Glutamatergic neuron (in vitro differentiated cells): ENCODE measurements at regions not wholly inside any gene's neighbourhood (a gene's known extent, or its start where the extent isn't known, plus 50 kb on each side); places are given as distances from the start of the nearest gene placed in this dataset.
A peak's percentile ranks its signal among the peaks of the same experiment; 100 is the strongest.

Source experiments
- DNase-seq: peaks from one replicate; pipeline ENCODE4 v3.0.0; 2022
- H3K27ac Mint-ChIP-seq: one replicate; pipeline ENCODE4 v1.8.0; 2020; ENCODE audit warnings: mild to moderate bottlenecking, mixed read lengths, inconsistent platforms; ENCODE audit not compliant: unreplicated experiment
- H3K27me3 Mint-ChIP-seq: one replicate; pipeline ENCODE4 v1.8.0; 2020; ENCODE audit warnings: mild to moderate bottlenecking, moderate library complexity, mixed read lengths, inconsistent platforms; ENCODE audit not compliant: unreplicated experiment
- H3K36me3 Mint-ChIP-seq: one replicate; pipeline ENCODE4 v1.8.0; 2020; ENCODE audit warnings: mild to moderate bottlenecking, mixed read lengths, inconsistent platforms; ENCODE audit not compliant: unreplicated experiment
- H3K4me1 Mint-ChIP-seq: one replicate; pipeline ENCODE4 v1.8.0; 2020; ENCODE audit warnings: mild to moderate bottlenecking, low read depth, mixed read lengths, inconsistent platforms; ENCODE audit not compliant: unreplicated experiment
- H3K4me3 Mint-ChIP-seq: one replicate; pipeline ENCODE4 v1.8.0; 2020; ENCODE audit warnings: mild to moderate bottlenecking, mixed read lengths, inconsistent platforms; ENCODE audit not compliant: unreplicated experiment
- H3K9me3 Mint-ChIP-seq: one replicate; pipeline ENCODE4 v1.8.0; 2020; ENCODE audit warnings: mild to moderate bottlenecking, moderate library complexity, mixed read lengths, inconsistent platforms; ENCODE audit not compliant: unreplicated experiment
- TF ChIP-seq, protein P1 (sequence below): fragments of 200-600 bp; sonication (generic); IDR thresholded peaks from one replicate; pipeline ENCODE4 v1.5.0; 2021; ENCODE audit not compliant: partially characterized antibody, unreplicated experiment

DNA sequence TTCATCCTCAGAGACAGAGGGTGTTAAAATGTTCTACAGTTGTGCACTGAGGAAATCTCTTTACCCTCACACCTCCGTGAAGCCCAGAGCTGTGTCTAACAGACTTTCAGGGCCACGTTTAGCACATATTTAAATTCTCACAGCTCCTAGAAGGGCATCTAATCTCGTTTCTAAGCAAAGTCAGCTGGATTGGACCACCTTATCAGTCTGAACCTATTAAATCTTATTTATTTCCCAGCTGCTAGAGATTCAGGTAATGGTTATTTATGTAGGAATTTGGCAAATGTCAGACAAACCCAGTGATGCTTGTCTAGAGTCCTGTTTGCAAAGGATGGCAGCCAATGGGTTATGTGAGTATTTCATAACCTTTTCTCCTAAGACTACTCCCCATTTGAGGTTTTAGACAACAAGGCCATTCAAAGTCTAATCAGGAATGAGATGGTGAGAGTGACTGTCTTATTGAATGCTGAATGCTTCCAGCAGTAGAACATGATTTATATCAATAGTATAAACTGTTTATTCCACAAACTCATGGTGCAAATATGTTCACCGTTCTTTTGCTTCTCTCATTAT lies 54.8 kb upstream of the EXOC4 start:
- no peak overlapping the region for H3K4me3 Mint-ChIP-seq
- H3K4me1 Mint-ChIP-seq, result no peaks in the 10 kb centered on the region
- H3K9me3 Mint-ChIP-seq, result peaks cover 5% of the 10 kb centered on the region
- no peak overlapping the region for H3K27ac Mint-ChIP-seq
- H3K27me3 Mint-ChIP-seq, result peaks cover 2% of the 10 kb centered on the region
- no peaks in the 10 kb centered on the region for H3K36me3 Mint-ChIP-seq
- no peak for DNase-seq
- TF ChIP-seq, protein P1, sequence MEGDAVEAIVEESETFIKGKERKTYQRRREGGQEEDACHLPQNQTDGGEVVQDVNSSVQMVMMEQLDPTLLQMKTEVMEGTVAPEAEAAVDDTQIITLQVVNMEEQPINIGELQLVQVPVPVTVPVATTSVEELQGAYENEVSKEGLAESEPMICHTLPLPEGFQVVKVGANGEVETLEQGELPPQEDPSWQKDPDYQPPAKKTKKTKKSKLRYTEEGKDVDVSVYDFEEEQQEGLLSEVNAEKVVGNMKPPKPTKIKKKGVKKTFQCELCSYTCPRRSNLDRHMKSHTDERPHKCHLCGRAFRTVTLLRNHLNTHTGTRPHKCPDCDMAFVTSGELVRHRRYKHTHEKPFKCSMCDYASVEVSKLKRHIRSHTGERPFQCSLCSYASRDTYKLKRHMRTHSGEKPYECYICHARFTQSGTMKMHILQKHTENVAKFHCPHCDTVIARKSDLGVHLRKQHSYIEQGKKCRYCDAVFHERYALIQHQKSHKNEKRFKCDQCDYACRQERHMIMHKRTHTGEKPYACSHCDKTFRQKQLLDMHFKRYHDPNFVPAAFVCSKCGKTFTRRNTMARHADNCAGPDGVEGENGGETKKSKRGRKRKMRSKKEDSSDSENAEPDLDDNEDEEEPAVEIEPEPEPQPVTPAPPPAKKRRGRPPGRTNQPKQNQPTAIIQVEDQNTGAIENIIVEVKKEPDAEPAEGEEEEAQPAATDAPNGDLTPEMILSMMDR, result no peak

DNA sequence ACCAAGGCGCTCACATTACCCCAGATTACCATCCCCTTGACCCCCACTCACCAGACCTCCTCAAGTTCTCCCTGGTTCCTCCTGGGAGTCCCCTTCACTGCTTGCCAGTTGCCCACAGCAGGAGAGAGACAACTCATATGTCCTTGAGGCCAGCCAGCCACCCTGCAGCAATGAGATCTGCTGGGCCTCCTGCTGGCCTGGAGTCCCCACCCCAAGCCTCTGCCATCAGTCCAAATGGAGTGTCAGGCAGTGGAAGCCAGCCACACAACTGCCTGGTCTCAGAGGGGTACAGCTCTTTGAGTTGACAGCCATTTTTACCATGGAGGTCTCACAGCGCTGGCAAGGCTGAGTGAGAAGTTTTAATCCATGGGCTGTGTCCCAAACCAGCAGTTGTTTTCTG lies 53.0 kb upstream of the EXOC4 start:
- Mint-ChIP-seq H3K9me3 (peaks cover 5% of the 10 kb centered on the region), H3K27ac (peak overlapping the region; percentile 15), H3K27me3 (peaks cover 2% of the 10 kb centered on the region), H3K36me3 (no peaks in the 10 kb centered on the region), H3K4me3 (no peak overlapping the region), H3K4me1 (no peaks in the 10 kb centered on the region)
- no peak for DNase-seq
- TF ChIP-seq, protein P1, result no peak

DNA sequence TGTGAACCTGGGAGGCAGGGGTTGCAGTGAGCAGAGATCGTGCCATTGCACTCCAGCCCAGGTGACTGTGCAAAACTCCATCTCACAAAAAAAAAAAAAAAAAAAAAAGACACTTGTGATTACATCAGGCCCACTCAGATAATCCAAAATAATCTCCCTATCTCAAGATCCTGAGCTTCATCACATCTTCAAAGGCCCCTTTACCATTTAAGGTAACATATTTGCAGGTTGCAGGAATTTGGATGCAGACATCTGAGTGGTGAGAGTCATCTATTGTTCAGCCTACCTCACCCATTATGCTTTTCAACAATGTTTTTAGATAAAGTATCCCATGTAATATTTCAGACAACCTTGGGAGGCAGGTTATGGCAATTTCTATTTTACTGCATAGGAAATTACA lies 51.4 kb upstream of the EXOC4 start:
- Mint-ChIP-seq H3K4me1 (no peaks in the 10 kb centered on the region), H3K36me3 (no peaks in the 10 kb centered on the region), H3K27me3 (peaks cover 2% of the 10 kb centered on the region), H3K27ac (no peak overlapping the region), H3K9me3 (peaks cover 5% of the 10 kb centered on the region), H3K4me3 (no peak overlapping the region)
- no peak for DNase-seq
- TF ChIP-seq, protein P1, result no peak

DNA sequence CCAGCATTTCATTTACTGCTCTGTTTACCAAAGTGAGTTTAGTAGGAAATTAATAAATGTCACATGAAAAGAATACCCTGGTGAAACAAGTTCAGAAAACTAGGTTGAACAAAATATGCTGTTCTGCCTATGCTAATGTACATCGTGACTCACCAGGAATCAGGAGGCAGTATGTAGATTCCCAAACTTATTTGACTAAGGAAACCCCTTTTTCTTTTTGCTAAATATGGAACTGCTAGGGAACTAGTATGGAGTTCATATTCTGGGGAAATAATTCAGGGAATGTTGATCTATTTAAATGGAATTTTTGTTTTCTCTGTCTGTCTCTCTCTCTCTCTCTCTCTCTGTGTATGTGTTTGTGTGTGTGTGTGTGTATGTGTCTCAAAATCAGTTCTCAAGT lies 49.9 kb upstream of the EXOC4 start:
- no peaks in the 10 kb centered on the region for H3K4me1 Mint-ChIP-seq
- no peaks in the 10 kb centered on the region for H3K36me3 Mint-ChIP-seq
- TF ChIP-seq, protein P1, result no peak
- DNase-seq, result no peak
- peaks cover 7% of the 10 kb centered on the region for H3K9me3 Mint-ChIP-seq
- no peak overlapping the region for H3K4me3 Mint-ChIP-seq
- H3K27me3 Mint-ChIP-seq, result peaks cover 2% of the 10 kb centered on the region
- H3K27ac Mint-ChIP-seq, result no peak overlapping the region
